HG03060 (cell line): ENCODE measurements at regions not wholly inside any gene's neighbourhood (a gene's known extent, or its start where the extent isn't known, plus 50 kb on each side); places are given as distances from the start of the nearest gene placed in this dataset.

ENCODE experiments used
- ATAC-seq: cut with Tn5 transposase; IDR thresholded peaks from one replicate; pipeline ENCODE4 v1.9.1; 2021; ENCODE audit warnings: low read depth, moderate number of reproducible peaks; ENCODE audit not compliant: unreplicated experiment

DNA sequence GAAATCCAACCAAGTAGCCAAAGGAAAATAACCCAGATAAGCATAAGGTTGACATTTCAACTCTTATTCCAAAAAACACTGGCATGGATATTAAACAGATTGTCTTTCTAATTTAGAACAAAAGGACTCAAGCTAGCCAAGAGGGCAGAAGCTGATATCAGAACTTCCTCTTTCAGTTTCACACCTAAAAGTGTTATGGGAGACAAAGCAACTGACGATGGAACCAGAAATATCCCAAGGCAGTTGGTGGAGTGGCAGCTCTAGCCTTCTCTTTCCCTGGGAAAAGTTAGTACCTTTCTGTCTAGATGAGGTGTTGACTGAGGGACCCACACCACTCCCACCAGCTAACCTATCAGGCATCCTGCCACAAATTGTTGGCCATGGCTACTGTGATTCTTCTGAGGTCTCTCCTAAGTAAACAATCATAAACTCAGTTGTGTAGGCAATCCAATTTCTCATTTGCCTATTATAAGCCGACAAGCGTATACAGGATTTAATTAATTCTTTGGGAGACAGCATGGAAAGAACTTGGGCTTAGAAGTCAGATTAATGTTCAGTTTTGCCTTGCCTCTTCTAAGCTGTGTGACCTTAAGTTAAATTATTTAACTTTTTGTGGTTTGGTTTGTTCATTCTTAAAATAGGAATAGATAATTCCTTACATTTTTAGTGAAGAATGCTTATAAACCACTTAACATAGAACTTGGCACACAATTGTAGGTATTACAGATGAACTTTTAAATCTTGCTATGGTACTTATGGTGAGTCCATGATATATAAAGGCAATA, 110.9 kb upstream of the ADAMTSL1 start:
- no peak for ATAC-seq

DNA sequence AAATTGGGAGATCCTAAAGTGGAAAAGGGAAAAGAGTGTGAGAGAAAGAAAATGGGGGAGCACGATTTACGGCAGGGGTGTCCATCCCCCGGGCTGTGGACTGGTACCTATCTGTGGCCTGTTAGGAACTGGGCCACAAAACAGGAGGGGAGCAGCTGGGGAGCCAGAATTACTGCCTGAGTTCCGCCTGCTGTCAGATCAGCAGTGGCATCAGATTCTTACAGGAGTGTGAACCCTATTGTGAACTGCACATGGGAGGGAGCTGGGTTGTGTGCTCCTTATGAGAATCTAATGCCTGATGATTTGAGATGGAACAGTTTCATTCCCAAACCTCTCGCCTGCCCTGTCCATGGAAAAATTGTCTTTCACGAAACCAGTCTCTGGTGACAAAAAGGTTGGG, 108.3 kb upstream of the ADAMTSL1 start:
- no peak for ATAC-seq

DNA sequence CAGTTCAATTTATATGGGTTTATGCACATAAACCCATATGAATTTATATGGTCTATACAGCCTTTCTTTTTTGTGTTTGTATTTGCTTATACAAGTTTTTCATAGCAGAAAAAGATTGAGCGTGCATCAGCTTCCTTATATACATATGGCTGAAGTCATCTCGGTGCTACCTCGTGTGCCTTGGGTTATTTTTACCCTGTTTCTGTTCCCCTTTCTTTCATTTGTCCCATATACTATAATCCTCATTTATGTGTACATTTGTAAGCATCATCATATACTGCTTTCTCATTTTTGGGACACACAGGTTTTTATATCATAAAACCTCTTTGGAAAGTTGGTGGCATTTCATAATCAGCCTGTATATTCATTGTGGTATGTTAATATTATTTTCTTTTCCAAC, 107.8 kb upstream of the ADAMTSL1 start:
- peak; percentile 77 for ATAC-seq

DNA sequence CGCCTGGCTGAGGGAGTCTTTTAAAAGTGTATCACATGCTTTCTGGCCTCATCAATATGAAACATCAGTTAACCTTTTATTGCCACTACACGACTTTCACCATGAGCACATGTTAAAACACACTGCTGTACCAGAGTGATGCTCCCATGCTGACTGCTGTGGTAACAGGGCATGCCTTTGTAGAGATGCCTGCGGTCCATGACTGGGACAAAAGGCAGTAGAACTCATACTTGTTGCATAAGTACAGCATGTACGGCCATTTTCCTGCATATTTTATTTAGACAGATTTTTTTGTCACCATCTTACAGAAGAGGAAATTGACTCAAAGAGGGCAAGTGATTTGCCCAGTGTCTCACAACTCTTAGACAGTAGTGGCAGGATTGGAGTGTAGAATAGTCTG, 105.7 kb upstream of the ADAMTSL1 start:
- ATAC-seq: no peak

DNA sequence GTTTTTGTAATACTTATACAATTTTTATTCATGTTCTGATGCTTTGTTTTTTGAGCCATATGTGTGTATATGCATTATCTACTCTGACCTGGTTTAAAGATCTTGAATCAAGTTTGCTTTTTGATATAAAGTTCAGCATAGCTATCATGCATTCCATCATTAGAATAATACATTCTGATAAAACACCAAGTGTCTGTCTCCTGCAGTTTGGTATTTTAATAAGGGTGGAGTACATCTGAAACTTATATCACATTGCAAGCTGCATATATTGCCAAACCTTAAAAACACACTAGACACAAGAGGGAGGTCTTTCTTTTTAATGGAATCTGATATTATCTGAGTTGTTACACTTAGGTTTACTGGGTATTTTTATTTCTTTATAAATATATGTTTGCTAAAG, 102.8 kb upstream of the ADAMTSL1 start:
- ATAC-seq: no peak

DNA sequence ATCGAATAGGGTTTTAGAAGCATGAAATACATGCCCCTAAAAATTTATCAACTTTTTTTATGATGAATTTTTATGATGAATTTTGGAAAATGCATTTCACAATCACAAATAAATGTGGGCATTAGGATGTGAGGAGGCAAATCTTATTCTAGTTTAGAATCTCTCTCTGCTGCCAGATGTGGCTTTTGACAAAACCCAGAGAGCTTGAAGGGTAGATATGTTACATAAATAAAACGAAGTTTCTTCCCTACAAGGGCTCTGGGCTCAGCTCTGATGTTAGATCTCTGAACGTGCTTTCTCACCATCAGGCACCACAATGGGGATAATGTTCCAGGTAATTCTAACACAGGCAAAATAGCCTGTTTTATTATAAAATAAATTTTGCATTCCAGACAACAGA, 102.3 kb upstream of the ADAMTSL1 start:
- no peak for ATAC-seq

DNA sequence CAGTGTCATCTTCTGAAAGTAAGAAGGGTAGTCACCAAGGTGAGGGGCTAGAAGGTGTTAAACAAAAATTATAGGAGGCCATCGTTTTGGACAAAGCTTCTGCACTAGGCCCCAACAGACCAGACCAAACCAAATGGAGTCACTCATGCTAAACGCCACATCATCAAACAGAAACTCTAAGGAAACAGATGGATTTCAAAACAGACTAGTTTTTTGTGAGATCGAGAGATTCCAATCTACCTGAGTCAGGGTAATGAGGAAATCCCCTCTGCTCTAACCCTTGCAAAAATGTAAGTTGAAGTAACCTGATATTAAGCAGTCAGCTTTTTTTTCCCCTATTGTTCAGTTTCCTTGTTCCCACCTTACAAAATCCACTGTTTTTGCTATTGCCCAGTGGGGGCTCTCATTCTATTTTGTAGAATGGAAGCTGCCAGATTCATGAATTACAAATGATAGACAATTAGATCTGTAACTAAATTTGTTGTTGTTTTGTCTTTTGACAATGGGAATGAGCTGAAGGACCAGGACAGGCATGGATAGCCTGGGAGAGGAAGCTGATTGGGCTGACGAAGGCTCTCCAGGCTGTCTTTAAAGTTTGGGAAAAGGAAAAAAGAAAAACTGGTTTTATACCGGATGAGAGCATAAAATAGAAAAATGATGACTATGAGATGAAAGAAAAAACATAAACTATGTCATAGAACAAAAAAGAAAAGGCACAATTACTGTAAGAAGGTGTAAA, 94.7 kb upstream of the ADAMTSL1 start:
- no peak for ATAC-seq

DNA sequence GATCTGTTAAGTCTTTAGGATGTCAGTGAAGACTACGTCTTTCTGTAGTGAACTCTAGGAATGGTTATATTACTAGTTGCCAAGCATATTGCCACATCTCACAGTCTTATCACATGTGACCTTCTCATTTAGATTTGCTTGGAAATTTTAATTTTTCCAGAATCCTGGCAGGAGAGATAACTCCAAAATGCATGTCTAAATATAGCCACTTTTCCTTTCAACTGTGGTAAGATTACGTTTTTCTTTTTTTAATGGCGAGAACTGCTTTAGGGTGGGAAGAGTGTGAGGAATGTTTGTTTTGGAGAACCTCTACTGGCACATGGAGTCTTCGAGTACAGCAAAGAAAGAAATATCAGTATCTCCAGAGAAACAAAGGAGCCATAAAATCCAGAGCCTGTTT, 91.7 kb upstream of the ADAMTSL1 start:
- no peak for ATAC-seq

DNA sequence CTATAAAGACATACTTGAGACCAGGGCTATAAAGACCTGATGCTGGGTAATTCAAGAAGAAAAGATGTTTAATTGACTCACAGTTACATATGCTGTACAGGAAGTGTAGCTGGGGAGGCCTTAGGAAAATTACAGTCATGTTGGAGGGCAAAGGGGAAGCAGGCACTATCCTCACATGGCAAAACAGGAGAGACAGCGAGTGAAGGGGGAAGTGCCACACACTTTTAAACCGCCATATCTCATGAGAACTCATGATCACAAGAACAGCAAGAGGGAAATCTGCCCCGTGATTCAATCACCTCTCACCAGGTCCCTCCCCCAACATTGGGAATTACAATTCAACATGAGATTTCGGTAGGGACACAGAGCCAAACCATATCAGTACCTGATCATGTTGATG, 89.9 kb upstream of the ADAMTSL1 start:
- no peak for ATAC-seq

DNA sequence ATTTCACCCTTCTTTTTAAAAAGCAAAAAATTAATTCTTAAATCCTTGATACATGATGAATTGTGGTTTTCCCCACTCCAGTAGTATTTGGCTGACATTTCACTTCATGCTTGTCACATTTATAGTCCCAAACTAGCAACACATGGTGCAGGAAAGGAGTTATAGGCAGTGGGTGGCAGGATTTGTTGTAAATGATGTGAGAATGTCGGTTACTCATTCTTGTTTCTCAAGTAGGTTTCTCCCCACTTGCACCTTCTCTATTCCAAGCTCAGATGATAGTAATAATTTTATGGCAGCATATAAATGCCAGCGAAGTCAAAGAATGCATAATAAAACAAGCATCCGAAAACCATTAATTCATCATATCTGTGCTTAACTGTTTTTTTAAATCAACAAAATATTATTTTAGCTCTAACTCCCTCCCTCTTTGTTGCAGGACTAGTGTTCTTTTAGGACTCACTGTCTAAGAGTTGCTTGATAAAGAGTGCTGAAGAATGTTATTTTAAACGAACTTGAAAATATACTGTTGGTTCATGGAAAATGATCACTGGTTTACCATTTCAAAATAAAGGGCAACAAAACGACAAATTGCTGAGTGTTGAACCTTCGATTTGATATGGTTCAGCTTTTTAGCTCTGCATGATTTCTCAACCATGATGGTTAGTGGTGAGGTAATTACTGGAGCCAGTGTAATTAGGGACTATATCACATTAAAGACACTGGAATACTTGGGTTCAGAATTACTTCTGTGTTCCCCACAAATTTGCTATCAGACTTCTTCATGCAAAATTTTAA, 88.1 kb upstream of the ADAMTSL1 start:
- ATAC-seq: no peak

DNA sequence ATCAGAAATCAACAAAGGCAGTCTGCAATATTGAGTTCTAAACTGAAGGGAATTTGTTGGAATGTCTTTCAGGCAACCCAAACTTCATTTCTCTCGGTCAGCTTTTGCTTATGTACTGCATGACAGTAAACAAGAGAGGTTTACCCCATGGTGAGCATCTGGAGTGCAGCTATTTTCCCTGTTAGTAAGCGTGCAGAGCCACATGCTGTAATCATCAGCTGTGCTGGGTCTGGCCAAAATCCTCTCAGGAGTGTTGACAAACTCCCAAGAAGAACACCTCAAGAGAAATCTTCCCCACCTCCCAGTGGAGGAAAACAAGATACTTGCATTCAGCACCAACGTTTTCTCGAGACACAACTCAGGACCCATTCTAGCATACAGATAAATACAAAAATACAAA, 83.6 kb upstream of the ADAMTSL1 start:
- ATAC-seq: no peak

DNA sequence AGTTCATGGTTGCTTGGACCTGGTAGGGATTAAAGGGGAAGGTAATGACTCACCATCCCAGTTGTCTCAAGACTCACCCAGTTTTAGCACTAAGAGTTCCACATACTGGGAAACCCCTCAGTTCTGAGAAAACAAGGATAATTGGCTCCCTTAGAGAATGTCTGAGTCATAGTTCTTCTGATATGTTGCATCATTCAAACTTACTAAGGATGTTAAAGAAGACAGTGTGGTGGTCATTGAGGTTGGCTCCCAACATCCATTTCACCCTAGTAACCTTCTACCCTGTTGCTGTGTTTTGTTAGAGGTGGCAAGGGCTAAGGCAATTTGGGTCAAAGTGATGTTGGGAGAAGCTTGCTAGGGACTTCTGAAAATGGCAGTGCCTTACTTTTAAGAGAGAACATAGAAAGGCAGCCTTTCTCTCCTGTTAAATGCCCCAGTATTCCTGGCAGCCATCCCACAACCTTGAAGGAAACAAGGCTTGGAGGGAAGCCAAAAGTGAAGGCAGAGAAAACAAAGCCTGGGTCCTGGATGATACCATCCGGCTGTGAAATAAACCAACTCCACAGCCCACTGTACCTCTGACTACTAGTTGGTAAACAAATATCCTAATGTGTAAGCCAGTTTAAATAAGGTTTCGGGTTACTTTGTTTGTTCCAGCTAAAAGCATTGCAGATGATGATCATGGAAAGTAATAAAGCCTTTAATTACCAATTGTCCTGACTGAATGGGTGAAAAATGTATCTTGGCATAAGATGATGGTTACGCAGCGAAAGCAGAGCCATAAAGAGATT, 80.4 kb upstream of the ADAMTSL1 start:
- no peak for ATAC-seq

DNA sequence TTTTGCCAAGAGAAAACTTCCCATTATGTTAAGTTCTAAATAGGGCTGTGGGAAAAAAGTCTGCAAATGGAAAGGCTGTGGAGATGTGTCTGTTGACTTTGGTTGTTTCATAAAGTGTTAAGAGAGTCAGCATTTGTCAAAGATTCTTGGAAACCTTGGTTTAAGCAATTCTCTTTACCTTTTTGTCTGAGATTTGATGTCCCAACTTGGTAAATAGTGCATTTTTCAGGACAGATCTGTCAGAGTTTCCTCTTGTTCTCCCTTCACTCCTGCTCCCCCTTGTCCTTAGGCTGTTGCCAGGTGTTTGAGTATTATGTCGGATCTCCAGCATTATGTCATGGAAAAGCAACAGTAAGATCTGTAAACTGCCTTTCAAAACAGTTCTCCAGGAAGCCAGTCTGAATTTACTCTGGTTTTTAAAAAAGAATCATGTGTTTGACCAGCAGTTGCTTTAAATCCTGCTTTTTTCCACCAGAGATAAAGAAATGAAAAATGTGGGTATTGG, 79.1 kb upstream of the ADAMTSL1 start:
- no peak for ATAC-seq

DNA sequence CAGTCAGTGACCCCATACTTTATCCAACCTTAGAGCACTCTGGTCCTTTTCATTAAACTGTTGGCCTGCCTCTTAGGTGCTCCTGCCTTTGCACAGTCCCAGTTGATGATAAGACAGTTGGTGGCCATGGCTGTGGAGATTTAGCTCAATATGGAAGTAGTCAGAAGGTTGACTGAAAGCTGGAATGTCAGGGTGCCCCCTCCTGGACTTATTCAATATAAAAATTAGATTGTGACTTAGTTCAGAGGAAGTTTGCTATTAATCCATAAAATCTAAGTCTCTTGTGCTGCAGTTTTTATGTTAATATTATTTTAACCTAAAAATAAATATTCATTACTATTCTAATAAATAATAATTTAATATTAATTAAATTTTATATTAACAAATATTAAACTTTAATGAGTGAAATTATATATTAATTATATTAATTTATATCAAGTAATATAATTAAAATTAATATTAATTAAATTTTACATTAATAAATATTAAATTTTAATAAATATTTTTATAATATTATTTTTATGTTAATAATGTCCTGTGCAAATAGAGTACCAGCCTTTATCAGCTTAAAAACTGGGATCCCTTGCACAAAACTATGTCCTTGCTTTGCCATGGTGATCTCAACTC, 77.7 kb upstream of the ADAMTSL1 start:
- no peak for ATAC-seq

DNA sequence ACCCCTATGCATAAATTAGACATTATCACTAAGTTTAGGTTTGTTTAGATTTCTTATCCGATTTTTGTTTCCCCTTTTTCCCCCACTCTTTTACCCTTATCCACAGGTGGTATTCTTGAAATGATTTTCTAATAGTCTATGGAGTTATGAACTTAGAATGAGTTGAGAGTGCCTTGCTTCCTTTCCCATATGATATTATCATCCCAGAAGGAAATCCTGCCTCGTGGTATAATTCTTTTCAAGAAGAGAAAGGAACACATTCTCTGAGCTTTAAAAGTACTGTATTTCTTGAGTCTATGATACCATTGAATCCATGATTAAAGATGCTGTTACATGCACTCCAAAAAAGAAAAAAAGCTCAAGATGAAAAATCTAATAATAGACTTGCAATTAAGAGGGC, 76.9 kb upstream of the ADAMTSL1 start:
- ATAC-seq: no peak

DNA sequence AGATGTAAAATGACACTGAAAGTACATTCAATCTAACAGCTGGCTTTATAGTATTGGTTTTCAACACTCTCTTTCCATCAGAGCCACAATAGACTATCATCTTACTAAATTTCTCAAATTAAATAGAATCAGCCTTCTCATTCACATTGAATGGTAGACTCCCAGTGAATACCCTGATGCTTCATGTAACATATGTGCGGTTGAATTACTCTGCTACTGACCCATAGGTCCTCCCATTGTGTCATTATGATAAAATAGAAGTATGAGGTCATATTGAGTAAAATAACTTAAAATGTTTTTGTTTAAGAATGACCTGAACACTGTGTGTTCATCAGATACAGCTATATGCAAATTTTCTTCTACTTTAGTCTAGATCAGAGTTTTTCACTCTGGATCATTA, 75.9 kb upstream of the ADAMTSL1 start:
- no peak for ATAC-seq

DNA sequence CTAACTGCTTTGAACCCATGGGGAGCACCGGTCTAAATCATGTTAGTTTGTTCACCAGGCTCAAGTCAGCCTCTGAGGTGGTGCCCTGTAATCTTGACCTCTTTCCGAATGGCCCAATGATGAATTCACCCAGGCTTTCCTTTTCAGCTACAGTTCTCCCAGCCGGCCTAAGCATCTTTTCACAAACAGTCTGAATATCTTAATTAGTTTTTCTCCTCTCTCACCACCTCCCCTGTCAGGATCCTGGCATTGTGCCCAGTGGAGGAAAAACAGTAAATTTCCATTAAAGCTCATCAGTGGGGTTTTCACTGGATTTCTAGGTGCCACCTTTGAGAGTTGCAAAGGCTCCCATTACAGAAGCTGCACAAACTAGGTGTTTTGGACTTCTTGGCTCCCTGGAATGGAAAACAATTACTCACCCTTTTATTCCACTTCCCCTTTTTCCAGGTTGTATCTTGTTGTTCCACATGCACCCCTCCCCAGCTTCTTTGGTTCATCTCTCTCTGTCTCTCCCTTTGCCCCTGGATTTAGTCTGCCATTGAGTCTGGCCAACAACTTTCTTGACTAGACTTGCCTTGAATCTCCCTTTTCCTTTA, 69.4 kb upstream of the ADAMTSL1 start:
- ATAC-seq: no peak

DNA sequence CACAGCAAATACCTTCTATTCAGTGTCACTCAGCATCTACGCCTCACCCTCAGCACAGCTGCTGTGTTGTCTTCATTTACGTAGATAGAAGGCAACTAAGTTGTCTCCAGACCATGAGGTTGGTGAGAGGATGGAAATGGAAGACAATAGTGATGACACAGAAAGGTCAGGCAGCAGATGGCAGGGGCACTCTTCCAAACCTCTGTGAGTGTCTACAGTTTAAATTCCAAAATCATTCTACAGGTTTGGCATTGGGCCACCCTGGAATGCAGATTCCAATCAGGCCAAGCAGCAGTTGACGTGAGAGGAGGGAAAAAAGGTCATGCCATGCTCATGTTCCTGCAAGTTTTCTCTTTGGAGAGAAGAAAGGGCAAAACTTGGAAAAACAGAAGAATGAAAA, 68.7 kb upstream of the ADAMTSL1 start:
- ATAC-seq: no peak

DNA sequence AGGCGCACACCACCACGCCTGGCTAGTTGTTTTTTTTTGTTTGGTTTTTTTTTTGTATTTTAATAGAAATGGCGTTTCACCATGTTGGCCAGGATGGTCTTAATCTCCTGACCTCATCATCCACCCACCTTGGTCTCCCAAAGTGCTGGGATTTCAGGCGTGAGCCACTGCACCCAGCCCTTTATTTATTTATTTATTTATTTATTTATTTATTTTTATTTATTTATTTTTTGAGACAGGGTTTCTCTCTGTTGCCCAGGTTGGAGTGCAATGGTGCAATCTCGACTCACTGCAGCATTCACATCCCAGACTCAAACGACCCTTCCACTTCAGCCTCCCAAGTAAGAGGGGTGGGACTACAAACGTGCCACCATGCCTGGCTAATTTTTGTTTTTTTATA, 63.0 kb upstream of the ADAMTSL1 start:
- no peak for ATAC-seq

DNA sequence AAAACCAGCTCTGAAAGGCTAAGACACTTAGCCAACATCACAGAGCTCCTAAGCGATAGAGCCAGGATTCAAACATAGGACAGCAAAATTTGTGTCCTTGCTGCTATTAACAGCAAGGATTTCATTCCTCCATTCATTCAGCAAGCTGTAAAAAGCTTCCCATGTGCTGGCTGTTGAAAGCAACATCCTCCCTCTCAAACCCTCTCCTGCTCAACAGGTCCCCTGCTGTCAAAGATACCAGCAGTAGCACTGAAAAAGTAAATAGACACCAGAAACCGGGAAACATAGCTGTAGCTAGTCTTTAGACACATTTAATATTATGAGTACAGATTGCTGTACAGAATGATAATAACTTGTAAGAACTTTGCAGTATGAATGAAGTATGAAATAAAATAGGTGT, 52.6 kb upstream of the ADAMTSL1 start:
- no peak for ATAC-seq
